Mucosa of stomach (tissue), 1 donor: ENCODE measurements at regions not wholly inside any gene's neighbourhood (a gene's known extent, or its start where the extent isn't known, plus 50 kb on each side); places are given as distances from the start of the nearest gene placed in this dataset.

Source experiments
- H3K27me3 ChIP-seq: one replicate; pipeline ENCODE4 v1.7.0; 2013; ENCODE audit warnings: mild to moderate bottlenecking, low read length; ENCODE audit not compliant: control insufficient read depth, insufficient read depth
- H3K36me3 ChIP-seq: one replicate; pipeline ENCODE4 v1.7.0; 2013; ENCODE audit warnings: low read length; ENCODE audit not compliant: control insufficient read depth, insufficient read depth
- H3K4me1 ChIP-seq: one replicate; pipeline ENCODE4 v1.7.0; 2013; ENCODE audit warnings: mild to moderate bottlenecking, low read length; ENCODE audit not compliant: control insufficient read depth, insufficient read depth
- H3K4me3 ChIP-seq: one replicate; pipeline ENCODE4 v1.7.0; 2013; ENCODE audit warnings: low read length
- H3K9ac ChIP-seq: one replicate; pipeline ENCODE4 v1.7.0; 2013; ENCODE audit warnings: mild to moderate bottlenecking, low read length, moderate library complexity
- H3K9me3 ChIP-seq: one replicate; pipeline ENCODE4 v1.7.0; 2013; ENCODE audit warnings: mild to moderate bottlenecking, low read length, moderate library complexity; ENCODE audit not compliant: control insufficient read depth
- donor health status: Pancreatic carcinoma.

- Histone ChIP-seq H3K4me3 (no peak overlapping the region), H3K36me3 (no peaks in the 10 kb centered on the region), H3K9me3 (no peaks in the 10 kb centered on the region), H3K27me3 (peaks cover 5% of the 10 kb centered on the region), H3K9ac (no peak overlapping the region), H3K4me1 (no peaks in the 10 kb centered on the region)
These were observed 55.4 kb upstream of the NECTIN1 start for GRCh38 chr11:119784421-119784820.

GRCh38 chr11:119783466-119784400, 54.7 kb upstream of the NECTIN1 start:
- Histone ChIP-seq H3K36me3 (no peaks in the 10 kb centered on the region), H3K4me3 (no peak overlapping the region), H3K27me3 (peaks cover 5% of the 10 kb centered on the region), H3K9me3 (no peaks in the 10 kb centered on the region), H3K4me1 (no peaks in the 10 kb centered on the region), H3K9ac (no peak overlapping the region)

GRCh38 chr11:119782739-119783072, 53.7 kb upstream of the NECTIN1 start:
- no peak overlapping the region for H3K9ac ChIP-seq
- H3K4me3 ChIP-seq = no peak overlapping the region

DNA sequence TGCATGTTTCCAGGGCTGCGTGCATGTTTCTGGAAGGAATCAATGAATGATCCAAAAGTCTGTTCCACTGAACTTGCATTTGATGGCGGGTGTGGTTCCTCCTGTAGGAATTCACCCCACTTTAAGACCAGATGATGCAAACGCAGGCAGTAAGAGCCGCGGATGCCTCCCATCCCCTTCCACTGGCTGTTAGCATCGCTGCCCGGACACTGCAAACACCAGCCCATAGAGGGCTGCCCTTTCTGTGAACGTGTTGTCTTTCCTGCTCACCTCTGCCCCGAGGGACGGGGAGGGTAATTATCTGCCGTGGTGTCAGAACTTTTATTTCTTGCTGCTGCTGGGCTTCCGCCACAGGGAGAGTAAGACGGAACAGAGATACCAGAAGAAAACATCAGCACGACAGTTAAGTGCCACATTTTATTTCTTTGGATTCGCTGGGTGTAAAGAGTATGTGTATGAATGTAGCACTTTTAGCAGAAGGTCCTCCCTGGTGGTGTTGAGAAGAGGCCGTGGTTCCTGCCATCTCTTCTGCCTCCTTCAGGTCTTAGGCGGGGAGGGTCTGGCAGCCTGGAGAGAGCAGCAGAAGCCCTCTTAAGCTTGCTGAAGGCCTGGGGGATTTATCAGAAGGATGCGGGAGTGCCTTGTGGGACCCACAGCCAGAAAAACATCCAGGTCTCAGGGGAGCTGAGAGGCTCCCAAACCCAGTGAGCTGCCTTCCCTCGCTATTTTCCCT, 53.2 kb upstream of the NECTIN1 start:
- Histone ChIP-seq H3K9ac (no peak overlapping the region), H3K9me3 (no peaks in the 10 kb centered on the region), H3K36me3 (no peaks in the 10 kb centered on the region), H3K4me3 (no peak overlapping the region), H3K4me1 (no peaks in the 10 kb centered on the region), H3K27me3 (peaks cover 5% of the 10 kb centered on the region)

More at GRCh38 chr11:119782739-119783072, 53.7 kb upstream of the NECTIN1 start:
- peaks cover 4% of the 10 kb centered on the region for H3K27me3 ChIP-seq
- no peaks in the 10 kb centered on the region for H3K36me3 ChIP-seq
- H3K9me3 ChIP-seq = no peaks in the 10 kb centered on the region
- H3K4me1 ChIP-seq = no peaks in the 10 kb centered on the region

- Histone ChIP-seq H3K4me1 (no peaks in the 10 kb centered on the region), H3K9me3 (no peaks in the 10 kb centered on the region), H3K36me3 (no peaks in the 10 kb centered on the region), H3K27me3 (peaks cover 5% of the 10 kb centered on the region), H3K4me3 (no peak overlapping the region), H3K9ac (no peak overlapping the region)
These were observed 51.4 kb upstream of the NECTIN1 start for GRCh38 chr11:119780222-119780953.

GRCh38 chr11:119779195-119780071, 50.4 kb upstream of the NECTIN1 start:
- Histone ChIP-seq H3K9ac (no peak overlapping the region), H3K36me3 (no peaks in the 10 kb centered on the region), H3K4me1 (no peaks in the 10 kb centered on the region), H3K9me3 (no peaks in the 10 kb centered on the region), H3K27me3 (peaks cover 5% of the 10 kb centered on the region), H3K4me3 (no peak overlapping the region)
